ENCODE measurements at regions not wholly inside any gene's neighbourhood (a gene's known extent, or its start where the extent isn't known, plus 50 kb on each side); places are given as distances from the start of the nearest gene placed in this dataset.
"Not testable (repeated sequence)": the region's sequence is repeated elsewhere in the genome, so short reads cannot be mapped to it uniquely, and the experiment has no call there.

- DNase-seq = not testable (repeated sequence)
These were observed 96.3 kb upstream of the PZP start for GRCh38 chr12:9304540-9304939.

- not testable (repeated sequence) for DNase-seq
These were observed 87.7 kb upstream of the PZP start for GRCh38 chr12:9295872-9296271.

GRCh38 chr12:9294072-9294620, 86.0 kb upstream of the PZP start:
- not testable (repeated sequence) for DNase-seq

- DNase-seq = not testable (repeated sequence)
These were observed 85.2 kb upstream of the PZP start for GRCh38 chr12:9293391-9293790.

- not testable (repeated sequence) for DNase-seq
These were observed 81.8 kb upstream of the PZP start for GRCh38 chr12:9289984-9290383.

GRCh38 chr12:9284724-9285123, 76.5 kb upstream of the PZP start:
- not testable (repeated sequence) for DNase-seq

GRCh38 chr12:9284197-9284596, 76.0 kb upstream of the PZP start:
- DNase-seq = not testable (repeated sequence)

GRCh38 chr12:9283346-9284095, 75.3 kb upstream of the PZP start:
- peak; percentile 13 for DNase-seq

- no peak for DNase-seq
These were observed 68.8 kb upstream of the PZP start for GRCh38 chr12:9276990-9277389.

GRCh38 chr12:9273276-9273675, 65.1 kb upstream of the PZP start:
- no peak for DNase-seq

GRCh38 chr12:9271875-9272274, 63.7 kb upstream of the PZP start:
- DNase-seq = no peak

GRCh38 chr12:9264546-9264945, 56.4 kb upstream of the PZP start:
- no peak for DNase-seq

GRCh38 chr12:9260931-9261330, 52.7 kb upstream of the PZP start:
- no peak for DNase-seq

GRCh38 chr12:9258676-9259075, 50.5 kb upstream of the PZP start:
- DNase-seq = no peak
